NOMO-1 (cell line): ENCODE measurements at regions not wholly inside any gene's neighbourhood (a gene's known extent, or its start where the extent isn't known, plus 50 kb on each side); places are given as distances from the start of the nearest gene placed in this dataset.
"Not testable (repeated sequence)": the region's sequence is repeated elsewhere in the genome, so short reads cannot be mapped to it uniquely, and the experiment has no call there.

Experiments
- DNase-seq, 2 experiments: peaks; one replicate each; lab custom pipeline; 2025; ENCODE audit not compliant: unreplicated experiment in 2 of 2; lab: John Stamatoyannopoulos, UW

DNA sequence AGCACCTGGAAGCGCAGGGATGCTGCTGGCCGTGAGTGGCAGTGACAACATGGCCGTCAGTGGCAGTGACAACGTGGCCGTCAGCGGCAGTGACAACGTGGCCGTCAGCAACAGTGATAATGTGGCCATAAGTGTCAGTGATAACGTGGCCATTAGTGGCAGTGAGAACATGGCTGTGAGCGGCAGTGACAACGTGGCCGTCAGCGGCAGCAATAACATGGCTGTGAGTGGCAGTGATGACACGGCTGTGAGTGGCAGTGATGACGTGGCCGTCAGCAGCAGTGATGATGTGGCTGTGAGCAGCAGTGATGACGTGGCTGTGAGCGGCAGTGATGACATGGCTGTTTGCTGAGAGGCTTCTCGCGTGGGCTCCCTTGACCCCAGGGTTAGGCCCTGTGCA, 169.8 kb downstream of the ERMARD start:
- peak in 1 of 2 experiments; percentile 28 for DNase-seq

DNA sequence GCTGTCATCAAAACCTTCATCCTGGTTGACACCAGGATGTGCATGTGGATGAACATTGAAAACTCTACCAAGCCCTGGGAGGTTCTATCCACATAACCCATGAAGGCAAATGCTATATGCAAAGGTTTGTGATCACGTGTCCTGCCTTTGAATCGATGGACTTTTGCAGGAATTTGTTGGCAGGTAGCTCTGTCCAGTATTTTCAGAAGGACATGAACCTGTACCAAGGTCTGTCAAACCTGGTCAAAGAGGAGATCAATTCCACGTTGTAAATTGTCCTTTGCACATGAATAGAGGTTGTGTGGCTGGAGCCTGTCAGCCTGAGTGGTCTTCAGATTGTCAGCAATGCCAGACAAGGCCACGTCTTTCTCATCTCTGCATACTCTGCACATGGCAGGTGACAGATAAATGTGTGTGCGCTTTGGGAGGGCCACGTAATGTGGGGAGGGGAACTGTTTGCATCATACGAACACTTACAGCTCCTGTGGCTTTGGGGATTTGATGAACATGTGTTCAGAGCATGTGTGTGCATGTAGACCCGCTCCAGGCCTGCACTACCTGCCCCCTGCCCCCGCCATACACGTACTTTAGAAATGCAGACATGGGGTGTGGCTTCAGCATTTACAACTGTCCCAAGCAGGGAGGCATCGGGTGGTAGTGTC, 169.1 kb downstream of the ERMARD start:
- no peak for DNase-seq

DNA sequence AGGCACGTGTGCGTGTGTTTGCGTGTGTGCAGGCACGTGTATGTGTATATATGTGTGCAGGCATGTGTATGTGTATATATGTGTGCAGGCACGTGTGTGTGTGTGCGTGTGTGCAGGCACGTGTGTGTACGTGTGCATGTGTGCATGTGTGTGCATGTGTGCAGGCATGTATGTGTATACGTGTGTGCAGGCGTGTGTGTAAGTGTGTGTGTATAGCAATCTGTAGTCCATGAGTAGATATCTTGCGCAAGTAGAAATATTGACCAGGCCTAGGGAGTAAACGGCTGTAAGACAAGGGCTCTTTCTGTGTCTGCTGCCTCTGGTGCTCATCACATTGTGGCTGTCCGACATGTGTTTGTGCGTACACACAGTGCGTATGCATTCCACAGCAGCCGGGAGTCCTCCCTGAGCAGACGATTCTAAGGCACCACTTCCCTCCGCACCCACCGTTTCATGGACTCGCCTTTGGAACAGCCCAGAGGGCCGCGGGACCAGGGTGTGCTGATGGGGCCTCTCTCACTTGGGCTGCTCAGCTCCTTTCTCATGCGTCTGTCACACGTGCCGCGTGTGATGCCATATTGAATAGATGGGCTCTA, 167.6 kb downstream of the ERMARD start:
- DNase-seq, result no peak

DNA sequence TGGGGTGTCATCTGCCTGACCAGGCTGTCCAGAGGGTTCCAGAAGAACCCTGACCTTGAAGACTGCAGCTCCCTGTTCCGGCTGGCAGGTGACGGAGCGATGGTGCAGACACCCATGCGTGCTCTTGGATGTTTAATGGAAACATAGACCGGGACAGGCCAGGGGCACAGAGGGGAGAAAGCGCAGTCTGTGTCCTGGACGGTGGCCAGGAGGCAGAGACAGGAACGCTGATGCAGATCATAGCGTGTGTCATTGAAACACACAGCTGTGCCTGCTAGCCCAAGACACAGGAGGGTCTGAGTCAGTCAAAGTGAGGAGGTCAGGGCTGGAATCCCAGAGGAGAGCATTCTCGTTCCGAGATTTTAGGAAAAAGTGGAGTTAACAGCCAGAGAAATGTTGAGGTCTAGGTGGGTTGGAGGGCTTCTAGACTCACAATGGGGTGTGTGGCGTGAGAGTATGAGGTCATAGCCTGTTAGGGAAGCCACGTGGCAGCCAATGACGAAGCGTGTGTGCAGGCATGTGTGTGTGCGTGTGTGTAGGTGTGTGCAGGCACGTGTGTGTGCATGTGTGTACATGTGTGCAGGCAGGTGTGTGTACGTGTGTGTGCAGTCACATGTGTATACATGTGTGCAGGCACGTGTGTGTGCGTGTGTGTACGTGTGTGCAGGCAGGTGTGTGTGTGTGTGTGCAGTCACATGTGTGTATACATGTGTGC, 167.0 kb downstream of the ERMARD start:
- DNase-seq, result no peak

DNA sequence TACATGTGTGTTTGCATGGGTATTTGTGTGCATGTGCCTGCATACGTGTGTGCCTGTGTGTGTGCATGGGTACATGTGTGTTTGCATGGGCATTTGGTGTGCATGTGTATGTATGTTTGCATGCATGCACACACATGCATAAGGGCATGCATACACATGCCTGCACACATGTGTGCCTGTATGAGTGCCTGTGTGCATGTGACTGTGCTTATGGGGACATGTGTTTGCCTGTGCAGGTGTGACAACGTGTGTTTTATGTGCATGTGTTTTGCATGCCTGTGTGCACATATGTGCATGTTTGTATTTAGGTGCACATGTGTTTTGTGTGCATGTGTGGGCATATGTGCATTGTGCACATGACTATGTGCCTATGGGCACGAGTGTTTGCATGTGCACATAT, 165.7 kb downstream of the ERMARD start:
- DNase-seq, result no peak

DNA sequence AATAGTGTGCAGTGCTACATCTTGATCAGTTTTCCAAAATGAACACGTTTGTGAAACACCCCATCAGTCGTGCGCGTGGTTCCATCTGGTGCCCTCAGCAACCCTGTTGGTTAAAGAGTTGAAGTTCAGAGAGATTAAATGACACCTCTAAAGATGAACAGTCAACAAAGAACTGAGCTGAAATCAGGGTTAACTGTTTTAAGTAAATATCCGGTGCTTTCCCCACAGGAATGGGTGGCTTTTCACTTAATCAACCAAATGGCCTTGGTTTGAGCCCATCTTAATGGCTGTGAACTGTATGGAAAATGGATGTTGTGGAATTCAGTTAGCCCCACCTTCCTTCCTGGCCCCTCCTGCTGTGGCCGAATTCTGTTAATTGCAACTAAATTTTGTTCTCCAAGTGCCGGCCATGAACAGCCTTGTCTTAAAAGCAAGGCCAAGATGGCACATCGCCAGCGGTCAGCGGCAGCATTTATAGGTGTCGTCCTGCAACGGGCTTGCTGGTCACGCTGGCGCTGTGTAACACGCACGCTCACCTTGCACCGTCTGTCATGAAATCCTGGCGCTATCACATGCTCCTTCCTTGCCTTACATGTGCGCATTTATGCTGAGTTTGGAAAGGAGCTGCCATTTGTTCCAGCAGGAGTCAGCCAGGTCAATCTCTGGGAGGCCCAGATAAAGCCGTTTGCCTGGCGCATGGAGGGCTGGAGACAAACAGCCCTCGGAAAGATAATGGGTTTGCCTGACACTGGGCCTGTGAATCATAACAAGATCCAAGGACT, 164.5 kb downstream of the ERMARD start:
- DNase-seq, result no peak

DNA sequence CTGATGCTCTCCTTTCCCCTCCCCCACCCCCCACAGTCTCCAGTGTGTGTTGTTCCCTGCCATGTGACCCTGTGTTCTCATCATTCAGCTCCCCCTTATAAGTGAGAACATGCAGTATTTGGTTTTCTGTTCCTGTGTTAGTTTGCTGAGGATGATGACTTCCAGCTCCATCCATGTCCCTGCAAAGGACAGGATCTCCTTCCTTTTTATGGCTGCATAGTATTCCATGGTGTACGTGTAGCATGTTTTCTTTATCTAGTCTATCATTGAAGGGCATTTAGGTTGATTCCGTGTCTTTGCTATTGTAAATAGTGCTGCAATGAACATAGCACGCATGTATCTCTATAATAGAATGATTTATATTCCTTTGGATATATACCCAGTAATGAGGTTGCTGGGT, 162.3 kb downstream of the ERMARD start:
- DNase-seq, result not testable (repeated sequence)

DNA sequence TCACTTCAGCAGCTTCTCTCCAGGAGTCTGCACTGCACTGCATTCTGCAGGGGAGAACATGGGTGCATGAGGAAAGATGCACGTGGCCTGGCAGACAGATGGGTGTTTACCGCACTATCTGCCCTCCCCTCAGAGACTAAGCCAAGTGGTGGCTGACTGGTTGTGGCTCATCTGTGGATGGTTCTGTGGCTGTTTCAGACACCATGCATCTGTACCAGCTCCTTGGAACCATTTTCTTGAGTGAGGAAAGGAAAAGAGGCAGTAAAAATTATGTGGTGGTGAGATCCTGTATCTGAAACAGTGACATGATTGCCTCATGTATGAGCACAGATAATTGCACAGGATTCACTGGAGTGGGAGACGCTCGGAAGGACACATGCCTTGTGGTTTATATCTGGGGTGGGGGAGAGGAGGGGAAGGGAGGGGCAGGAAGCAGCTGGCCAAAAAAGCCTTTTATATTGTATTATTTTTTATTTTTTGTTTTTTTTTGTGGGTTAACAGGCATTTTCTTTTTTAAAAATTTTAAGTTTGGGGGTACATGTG, 161.7 kb downstream of the ERMARD start:
- DNase-seq, result peak; percentile 32 to 67

DNA sequence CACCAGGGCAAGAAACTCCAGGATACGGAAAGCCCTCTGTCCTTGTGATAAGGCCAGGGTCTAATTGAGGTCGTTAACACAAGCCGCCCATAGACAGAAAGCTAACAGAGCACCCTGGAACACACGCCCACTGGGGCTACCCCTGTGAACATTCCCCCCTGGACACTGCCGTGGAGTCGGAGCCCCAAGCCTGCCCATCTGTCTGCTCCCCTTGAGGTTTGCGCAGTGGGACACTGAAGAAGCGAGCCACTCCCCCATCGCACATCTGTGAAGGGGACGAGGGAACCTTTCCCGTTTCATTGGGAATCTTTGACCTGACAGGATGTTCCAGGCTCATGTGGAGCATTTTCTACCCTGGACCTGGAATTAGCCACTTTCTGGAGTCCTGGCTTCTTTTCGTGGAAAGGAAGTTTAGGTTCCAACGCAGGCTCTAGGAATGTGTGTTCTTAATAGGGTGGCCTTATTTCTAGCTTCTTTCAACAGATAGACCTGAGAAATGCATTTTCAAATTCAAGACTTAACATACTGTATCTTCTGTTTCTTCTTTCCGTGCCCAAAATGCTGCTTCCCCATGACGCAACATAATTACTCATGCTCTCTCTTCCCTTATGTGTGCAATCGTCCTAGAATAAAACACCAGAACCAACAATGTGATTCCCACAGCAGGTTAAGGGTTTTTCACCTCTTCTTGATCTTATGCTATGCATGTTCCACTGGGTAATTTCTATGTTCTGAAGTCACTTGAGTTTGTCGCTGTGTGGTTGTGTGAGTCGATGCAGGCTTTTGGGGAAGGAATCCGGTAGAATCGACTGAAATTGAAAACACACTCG, 161.1 kb downstream of the ERMARD start:
- peak; percentile 56 to 84 for DNase-seq

DNA sequence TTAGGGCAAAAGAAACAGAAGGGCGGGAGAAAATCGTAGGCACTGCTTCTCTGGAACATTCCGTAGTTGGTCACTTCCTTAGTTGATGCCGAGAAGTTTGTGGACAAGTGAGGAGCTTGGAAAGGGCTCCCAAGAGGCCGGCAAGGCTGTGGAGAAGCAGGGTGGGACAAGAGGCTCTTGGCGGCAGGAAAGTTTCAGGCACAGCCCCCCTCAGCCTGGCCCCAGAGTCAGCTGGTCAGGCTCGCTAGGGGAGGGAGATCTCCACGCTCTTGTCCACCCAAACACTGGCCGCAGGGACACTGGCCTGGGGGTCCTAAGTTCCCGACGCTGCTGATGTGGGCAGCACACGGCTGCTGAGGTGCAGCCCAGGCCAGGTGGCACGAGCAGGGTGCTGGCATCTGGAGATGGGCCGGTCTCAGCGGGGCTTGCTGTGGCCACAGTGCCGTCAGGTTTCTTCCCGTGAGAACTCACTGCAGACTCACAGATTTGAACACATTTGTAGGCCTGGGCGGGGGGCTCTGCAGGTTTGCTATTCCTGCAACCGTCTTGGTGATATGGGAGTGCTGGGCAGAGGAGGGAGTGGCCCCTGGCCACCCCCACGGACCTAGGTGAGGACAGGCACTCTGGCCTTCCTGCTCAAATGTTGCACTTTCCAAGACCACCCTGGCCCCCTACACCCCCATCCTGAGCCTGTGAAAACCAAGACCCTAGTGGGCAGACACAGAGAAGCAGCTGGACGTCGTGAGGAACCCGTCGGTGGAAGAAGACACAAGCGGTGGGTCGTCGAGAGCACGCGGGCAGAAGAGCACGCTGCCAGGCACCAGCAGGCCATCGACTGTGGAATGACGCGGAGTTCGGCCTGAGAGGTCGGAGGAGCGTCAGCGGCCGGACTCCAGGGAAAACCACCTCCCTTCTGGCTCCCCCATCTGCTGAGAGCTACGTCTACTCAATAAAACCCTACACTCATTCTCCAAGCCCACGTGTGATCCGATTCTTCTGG, 160.1 kb downstream of the ERMARD start:
- no peak for DNase-seq

DNA sequence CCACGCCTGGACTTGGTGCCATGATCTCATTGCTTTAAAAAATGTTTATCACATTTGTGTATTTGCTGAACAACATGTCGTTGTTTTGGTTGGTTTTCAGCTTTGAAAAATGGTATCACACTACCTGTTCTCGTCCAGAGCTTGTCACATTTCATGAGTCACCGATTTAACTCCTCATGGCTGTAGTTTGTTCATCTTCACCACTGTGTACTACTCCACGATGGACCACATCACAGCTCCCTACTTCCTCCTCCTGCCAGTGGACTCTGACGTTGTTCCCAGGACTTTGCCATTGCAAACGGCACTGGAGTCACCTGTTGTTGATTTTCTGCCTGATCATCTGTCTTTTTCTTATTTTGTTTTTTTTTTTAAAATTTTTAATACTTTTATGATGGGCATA, 157.7 kb downstream of the ERMARD start:
- no peak for DNase-seq

DNA sequence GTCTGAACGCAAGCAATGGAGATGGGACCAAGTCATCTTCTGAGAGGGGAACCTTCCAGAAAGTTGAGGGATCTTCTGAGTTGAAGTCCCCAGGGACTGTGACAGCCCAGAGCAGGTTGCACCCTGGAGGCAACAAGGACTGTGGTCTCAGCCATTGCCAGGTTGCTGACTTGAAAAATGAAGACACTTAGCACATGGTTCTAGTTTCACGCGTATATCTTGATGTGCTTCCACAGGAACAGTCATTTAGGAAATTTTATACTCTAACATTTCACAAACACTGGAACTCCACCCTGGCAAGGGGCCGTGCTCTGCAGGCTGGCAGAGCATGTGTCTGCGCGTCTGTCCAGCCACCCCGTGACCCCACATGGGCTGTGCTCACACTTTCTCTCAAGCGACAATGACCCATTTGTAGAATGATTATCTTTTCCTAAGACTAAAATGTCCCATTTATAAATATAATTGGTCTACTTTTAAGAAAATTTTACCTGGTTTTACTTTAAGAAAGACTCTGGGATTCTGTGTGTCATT, 157.0 kb downstream of the ERMARD start:
- DNase-seq, result no peak

DNA sequence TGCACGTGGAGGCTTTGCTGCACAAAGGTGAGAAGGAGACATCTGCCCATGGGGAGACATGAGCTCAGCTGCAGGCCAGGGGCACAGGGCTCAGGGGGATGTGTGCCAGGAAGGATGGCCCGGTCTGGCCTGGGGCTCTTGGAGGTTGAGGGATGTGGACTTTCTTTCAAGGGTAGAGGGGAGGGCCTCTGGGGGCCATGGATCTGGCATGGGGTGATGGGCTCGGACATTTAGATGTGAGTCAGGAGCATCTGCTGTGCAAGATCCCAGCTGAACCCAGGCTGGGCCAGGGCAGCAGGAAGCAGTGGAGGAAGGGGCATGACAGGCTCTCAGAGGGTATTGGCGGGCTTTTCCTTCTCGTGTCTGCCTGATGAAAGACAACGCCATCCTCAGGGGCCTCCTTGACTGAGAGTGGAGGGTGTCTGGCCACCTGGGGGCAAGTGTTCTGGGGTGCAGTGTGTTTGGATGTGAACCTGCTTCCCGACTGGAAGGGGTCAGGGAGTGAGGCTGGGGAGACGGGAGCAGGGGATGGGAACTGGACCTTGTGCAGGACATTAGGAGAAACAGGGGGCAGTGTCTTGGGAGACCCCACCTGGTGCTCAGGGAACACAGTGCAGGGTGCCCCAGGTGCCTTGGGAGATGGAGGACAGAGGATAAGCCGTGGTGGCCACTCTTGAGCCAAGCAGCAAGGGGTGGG, 156.1 kb downstream of the ERMARD start:
- DNase-seq, result no peak

DNA sequence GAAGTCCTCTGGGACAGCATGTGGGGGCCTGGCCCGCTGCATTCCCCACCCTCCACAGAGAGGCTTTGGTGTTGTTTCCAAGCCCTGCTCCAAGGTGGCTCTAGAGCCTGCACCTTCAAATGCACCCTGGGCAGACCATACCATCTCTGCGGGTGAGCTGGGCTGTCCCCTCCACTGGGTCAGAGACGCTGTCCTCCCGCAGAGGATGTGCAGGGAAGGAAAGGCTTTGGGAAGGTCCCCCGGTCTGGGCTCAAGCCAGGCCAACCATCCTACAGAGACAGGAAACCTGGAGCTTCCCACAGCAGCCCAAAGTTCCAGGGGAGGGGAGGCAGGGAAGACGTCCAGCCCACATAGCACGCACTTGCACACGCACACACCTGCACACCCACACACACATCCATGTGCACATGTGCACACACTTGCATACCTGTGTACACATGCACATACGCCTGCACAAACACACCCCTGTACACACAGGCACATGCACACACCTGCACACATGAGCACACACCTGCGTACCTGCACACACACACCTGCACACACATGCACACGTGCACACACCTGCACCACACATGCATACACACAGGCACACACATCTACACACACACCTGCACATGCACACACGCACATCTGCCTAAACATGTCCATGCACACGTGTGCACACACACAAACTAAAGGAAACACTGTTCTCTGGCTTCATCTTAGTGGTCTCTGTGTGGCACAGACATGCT, 155.4 kb downstream of the ERMARD start:
- no peak for DNase-seq

DNA sequence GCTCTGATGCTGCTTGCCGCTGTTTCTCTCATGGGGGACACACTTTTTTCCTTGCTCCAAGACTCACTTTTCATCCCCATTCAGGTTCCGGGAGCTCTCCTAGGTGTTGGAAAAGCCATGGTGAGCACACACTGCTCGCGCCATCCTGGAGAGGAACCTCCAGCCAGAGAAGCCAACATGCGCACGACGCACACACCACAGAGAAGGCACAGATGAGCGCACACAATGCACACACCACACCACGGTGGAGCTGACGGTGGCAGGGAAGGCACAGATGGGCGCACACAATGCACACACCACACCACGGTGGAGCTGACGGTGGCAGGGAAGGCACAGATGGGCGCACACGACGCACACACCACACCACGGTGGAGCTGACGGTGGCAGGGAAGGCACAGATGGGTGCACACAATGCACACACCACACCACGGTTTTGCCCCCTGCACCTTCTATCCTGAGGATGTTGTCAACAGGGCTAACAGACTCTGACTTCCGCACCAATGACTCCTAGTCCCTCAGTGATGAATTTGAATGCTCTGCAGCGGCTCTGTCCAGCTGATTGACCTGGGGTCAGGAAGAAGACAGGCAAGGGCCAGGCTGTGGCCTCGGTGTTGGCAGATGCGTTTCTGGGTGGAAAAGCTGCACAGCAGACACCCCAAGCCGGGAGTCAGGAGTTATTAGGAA, 154.7 kb downstream of the ERMARD start:
- DNase-seq, result no peak

DNA sequence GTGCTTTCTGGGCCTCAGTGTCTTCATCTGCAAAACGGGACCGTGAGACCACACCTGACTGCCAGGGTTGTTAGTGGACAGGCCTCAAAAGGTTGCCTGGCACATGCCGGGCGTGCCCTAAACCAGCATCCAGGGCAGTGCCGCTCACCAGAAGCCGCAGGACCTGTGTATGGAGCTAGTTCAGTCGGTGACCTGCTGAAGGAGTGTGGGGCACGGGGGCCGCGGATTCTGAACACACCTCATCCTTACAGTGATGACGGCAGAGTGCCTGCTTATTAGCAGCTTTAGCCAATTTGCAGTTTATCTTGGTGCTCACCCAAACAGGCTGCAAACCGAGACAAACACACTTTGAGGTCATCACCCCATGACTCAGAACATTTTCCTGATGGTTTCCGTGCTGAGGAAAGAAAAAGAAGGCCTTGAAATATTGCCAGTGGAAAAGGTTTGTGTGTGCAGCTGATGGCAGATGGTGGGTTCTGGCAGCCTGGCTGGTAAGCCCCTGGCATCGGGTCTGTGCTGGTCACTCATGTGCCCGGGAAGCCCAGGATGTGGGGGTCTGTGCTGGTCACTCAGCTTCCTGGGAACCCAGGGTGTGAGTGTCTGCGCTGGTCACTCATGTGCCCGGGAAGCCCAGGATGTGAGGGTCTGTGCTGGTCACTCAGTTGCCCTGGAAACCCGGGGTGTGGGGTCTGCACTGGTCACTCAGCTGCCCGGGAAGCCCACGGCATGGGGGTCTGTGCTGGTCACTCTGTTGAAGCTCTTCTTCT, 153.8 kb downstream of the ERMARD start:
- DNase-seq, result no peak
